HEK293T (cell line): ENCODE measurements at regions not wholly inside any gene's neighbourhood (a gene's known extent, or its start where the extent isn't known, plus 50 kb on each side); places are given as distances from the start of the nearest gene placed in this dataset.

ENCODE experiments used
- CTCF ChIA-PET: fragments of 350-600 bp; formaldehyde crosslinking; extraction: SDS; loops from one replicate; lab custom pipeline; 2021; ENCODE audit warnings: antibody characterized with exemption, inconsistent platforms; lab: Yijun Ruan, JAX
- POLR2A ChIA-PET: fragments of 350-600 bp; formaldehyde crosslinking; extraction: SDS; loops from one replicate; lab custom pipeline; 2020; ENCODE audit warnings: antibody characterized with exemption, inconsistent platforms; lab: Yijun Ruan, JAX
- DNase-seq: peaks from one replicate; pipeline ENCODE4 v3.0.0; 2012; ENCODE audit warnings: mixed read lengths; ENCODE audit errors: extremely low spot score
- ARNT ChIP-seq: fragments of 450-650 bp; IDR thresholded peaks from 2 replicates; pipeline ENCODE4 v1.6.1; 2017; ENCODE audit warnings: mild to moderate bottlenecking
- BHLHE40 ChIP-seq: fragments of 450-650 bp; IDR thresholded peaks from 2 replicates; pipeline ENCODE4 v1.6.1; 2016; ENCODE audit warnings: mild to moderate bottlenecking, moderate library complexity, borderline replicate concordance
- CTBP1 ChIP-seq: fragments of 450-650 bp; IDR thresholded peaks from 2 replicates; pipeline ENCODE4 v1.6.1; 2016; ENCODE audit warnings: borderline replicate concordance
- ELF4 ChIP-seq: fragments of 450-650 bp; IDR thresholded peaks from 2 replicates; pipeline ENCODE4 v1.6.1; 2017; ENCODE audit warnings: antibody characterized with exemption
- FOXA1 ChIP-seq: fragments of 450-650 bp; IDR thresholded peaks from 2 replicates; pipeline ENCODE4 v1.6.1; 2016; ENCODE audit warnings: mild to moderate bottlenecking
- FOXK2 ChIP-seq: fragments of 450-650 bp; IDR thresholded peaks from 2 replicates; pipeline ENCODE4 v1.6.1; 2016; ENCODE audit warnings: mild to moderate bottlenecking
- FOXM1 ChIP-seq: fragments of 450-650 bp; IDR thresholded peaks from 2 replicates; pipeline ENCODE4 v1.6.1; 2017; ENCODE audit warnings: mild to moderate bottlenecking, borderline replicate concordance
- HDGF ChIP-seq: fragments of 450-650 bp; IDR thresholded peaks from 2 replicates; pipeline ENCODE4 v1.6.1; 2017; ENCODE audit warnings: antibody characterized with exemption, borderline replicate concordance
- L3MBTL2 ChIP-seq: fragments of 450-650 bp; conservative IDR thresholded peaks from 2 replicates; pipeline ENCODE4 v1.6.1; 2016; ENCODE audit warnings: mild to moderate bottlenecking
- LEF1 ChIP-seq: fragments of 450-650 bp; IDR thresholded peaks from 2 replicates; pipeline ENCODE4 v1.6.1; 2017; ENCODE audit warnings: mild to moderate bottlenecking, borderline replicate concordance
- NFRKB ChIP-seq: fragments of 450-650 bp; IDR thresholded peaks from 2 replicates; pipeline ENCODE4 v1.6.1; 2016; ENCODE audit warnings: mild to moderate bottlenecking, moderate library complexity
- SP1 ChIP-seq: fragments of 450-650 bp; IDR thresholded peaks from 2 replicates; pipeline ENCODE4 v1.6.1; 2017
- SUZ12 ChIP-seq: fragments of 450-650 bp; IDR thresholded peaks from 2 replicates; pipeline ENCODE4 v1.6.1; 2016; ENCODE audit warnings: mild to moderate bottlenecking
- TARDBP ChIP-seq: fragments of 450-650 bp; IDR thresholded peaks from 2 replicates; pipeline ENCODE4 v1.6.1; 2016
- ZNF384 ChIP-seq: fragments of 450-650 bp; IDR thresholded peaks from 2 replicates; pipeline ENCODE4 v1.6.1; 2016
- TF ChIP-seq, protein P1 (sequence below): fragments of 450-650 bp; IDR thresholded peaks from 2 replicates; pipeline ENCODE4 v1.6.1; 2016

DNA sequence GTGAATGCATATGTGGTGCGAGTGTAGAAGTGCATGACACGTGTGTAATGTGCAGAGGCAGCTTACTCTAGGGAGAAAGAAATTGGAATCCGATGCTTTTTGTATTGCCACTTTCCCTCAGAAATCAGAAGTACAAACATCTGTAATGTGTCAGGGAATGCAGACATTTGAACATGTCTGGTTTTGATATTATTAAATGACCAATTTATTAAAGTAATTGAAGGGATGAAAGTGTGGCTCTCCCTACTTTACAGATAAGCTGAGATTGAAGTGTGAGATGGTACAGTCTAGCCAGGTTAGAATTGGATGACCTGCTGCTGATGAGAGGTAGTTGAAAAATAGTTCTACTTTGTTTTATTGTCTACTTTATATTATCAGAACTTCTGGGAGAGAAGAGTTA, 74.5 kb upstream of the NT5C1B start:
- TF ChIP-seq CTBP1 = no peak
- no peak for TF ChIP-seq SUZ12
- TF ChIP-seq SP1 = no peak
- TF ChIP-seq ELF4 = no peak
- TF ChIP-seq ZNF384 = no peak
- no peak for TF ChIP-seq BHLHE40
- no peak for TF ChIP-seq L3MBTL2
- no peak for TF ChIP-seq ARNT
- TF ChIP-seq, protein P1, sequence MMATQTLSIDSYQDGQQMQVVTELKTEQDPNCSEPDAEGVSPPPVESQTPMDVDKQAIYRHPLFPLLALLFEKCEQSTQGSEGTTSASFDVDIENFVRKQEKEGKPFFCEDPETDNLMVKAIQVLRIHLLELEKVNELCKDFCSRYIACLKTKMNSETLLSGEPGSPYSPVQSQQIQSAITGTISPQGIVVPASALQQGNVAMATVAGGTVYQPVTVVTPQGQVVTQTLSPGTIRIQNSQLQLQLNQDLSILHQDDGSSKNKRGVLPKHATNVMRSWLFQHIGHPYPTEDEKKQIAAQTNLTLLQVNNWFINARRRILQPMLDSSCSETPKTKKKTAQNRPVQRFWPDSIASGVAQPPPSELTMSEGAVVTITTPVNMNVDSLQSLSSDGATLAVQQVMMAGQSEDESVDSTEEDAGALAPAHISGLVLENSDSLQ = no peak
- TF ChIP-seq FOXK2 = no peak
- no peak for TF ChIP-seq LEF1
- no peak for TF ChIP-seq NFRKB
- TF ChIP-seq HDGF = no peak
- no peak for TF ChIP-seq TARDBP
- TF ChIP-seq FOXM1 = no peak
- TF ChIP-seq FOXA1 = no peak
- CTCF ChIA-PET = no interaction called here
- POLR2A ChIA-PET = no interaction called here
- DNase-seq = no peak

GRCh38 chr2:18662689-18663088, 73.3 kb upstream of the NT5C1B start:
- ChIA-PET POLR2A (no interaction called here), CTCF (interaction anchor here (0.6 kb wide), 1 partner anchor 1390 kb away, joined by 3 read pairs; no protein-coding TSS in a partner anchor)
- no peak for TF ChIP-seq FOXA1
- no peak for TF ChIP-seq HDGF
- no peak for TF ChIP-seq BHLHE40
- TF ChIP-seq LEF1 = no peak
- no peak for TF ChIP-seq L3MBTL2
- TF ChIP-seq SUZ12 = no peak
- TF ChIP-seq, protein P1 = no peak
- no peak for TF ChIP-seq ARNT
- no peak for TF ChIP-seq FOXM1
- no peak for TF ChIP-seq ELF4
- no peak for TF ChIP-seq FOXK2
- TF ChIP-seq ZNF384 = no peak
- no peak for TF ChIP-seq TARDBP
- TF ChIP-seq NFRKB = no peak
- TF ChIP-seq SP1 = no peak
- no peak for TF ChIP-seq CTBP1
- DNase-seq = no peak

DNA sequence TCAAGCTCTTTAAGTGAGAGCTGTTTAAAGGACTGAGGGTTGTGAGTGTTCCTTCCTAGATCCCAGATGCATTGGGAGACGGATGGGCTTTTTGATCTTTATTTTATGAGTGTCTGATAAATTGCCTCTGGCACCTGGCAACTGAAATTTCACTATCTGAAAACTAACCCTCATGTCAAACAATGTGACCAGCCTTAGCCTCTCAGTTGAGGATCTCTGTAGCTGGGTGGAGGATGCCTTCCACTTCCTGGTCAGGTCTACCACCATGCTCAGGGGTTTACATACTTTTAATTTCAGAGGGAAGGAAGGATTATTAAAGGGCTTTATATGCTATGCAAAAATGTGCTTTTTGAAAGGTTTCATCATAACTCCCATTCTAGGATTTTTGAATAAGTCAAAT, 70.5 kb upstream of the NT5C1B start:
- POLR2A ChIA-PET = no interaction called here

DNA sequence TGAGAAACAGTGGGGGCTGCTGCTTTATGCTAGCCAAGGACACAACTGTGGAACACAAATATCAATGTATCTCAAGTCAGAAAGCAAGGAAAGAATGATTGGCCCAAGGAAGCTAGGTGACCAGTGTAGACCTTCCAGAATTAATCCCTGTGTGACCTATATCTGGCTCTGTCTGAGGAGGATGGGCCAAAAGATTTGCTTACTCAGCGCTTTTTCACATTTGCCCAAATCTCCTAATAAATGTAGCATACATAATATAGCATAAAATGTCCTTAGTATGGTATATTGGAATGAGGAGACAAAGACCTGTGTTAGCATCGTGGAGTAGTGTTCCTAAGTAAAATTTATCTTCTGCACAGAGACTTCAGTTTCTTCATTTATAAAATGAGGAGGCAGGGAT, 66.7 kb upstream of the NT5C1B start:
- POLR2A ChIA-PET = no interaction called here
- DNase-seq = no peak
- TF ChIP-seq ZNF384 (no peak), LEF1 (no peak), SUZ12 (no peak), FOXK2 (no peak)
- CTCF ChIA-PET = no interaction called here

More for the DNA sequence above, 70.5 kb upstream of the NT5C1B start:
- CTCF ChIA-PET = no interaction called here
- DNase-seq = no peak
- TF ChIP-seq TARDBP = no peak
- no peak for TF ChIP-seq FOXM1

- TF ChIP-seq LEF1 = no peak
- no peak for TF ChIP-seq FOXM1
- no peak for TF ChIP-seq ELF4
- TF ChIP-seq TARDBP = no peak
- TF ChIP-seq L3MBTL2 = no peak
- no peak for TF ChIP-seq CTBP1
- TF ChIP-seq SUZ12 = no peak
- no peak for TF ChIP-seq HDGF
- no peak for TF ChIP-seq ZNF384
- no peak for TF ChIP-seq FOXA1
- no peak for TF ChIP-seq ARNT
- TF ChIP-seq NFRKB = no peak
- TF ChIP-seq, protein P1 = no peak
- no peak for TF ChIP-seq SP1
- POLR2A ChIA-PET = no interaction called here
- no peak for DNase-seq
- CTCF ChIA-PET = interaction anchor here (0.7 kb wide), 1 partner anchor 13 kb away, joined by 3 read pairs; no protein-coding TSS in a partner anchor
Observed at GRCh38 chr2:18651842-18652774, 62.7 kb upstream of the NT5C1B start.

DNA sequence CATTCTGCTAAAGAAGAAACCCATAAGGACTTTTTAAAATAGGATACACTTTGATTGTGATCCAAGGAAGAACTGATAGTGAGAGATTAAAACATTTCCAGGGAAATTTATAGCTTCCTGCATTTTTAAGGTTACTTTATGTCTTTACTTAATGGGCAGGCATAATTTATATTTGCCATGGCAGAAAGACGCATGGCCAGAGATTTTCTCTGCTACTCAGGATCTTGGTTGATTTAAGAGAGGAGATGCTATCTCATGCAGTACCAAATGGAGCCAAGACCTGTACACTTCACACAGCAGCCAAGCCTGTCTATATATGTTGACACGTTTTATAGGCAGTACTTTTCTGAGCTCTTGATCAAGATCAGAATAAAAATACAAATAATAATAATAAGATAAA, 60.9 kb upstream of the NT5C1B start:
- TF ChIP-seq SUZ12 (no peak), LEF1 (no peak), TARDBP (no peak), HDGF (no peak)
- ChIA-PET CTCF (no interaction called here), POLR2A (no interaction called here)
- no peak for DNase-seq
